Loucy (cell line): ENCODE measurements at regions not wholly inside any gene's neighbourhood (a gene's known extent, or its start where the extent isn't known, plus 50 kb on each side); places are given as distances from the start of the nearest gene placed in this dataset.
"Not testable (repeated sequence)": the region's sequence is repeated elsewhere in the genome, so short reads cannot be mapped to it uniquely, and the experiment has no call there.

Experiments used
- H2AFZ ChIP-seq: fragments of 200-600 bp; sonication (generic); 2 replicates; pipeline ENCODE4 v1.6.0; 2016; ENCODE audit warnings: antibody characterized with exemption, mild to moderate bottlenecking, low read length, moderate library complexity
- H3F3A ChIP-seq: fragments of 200-600 bp; 2 replicates; pipeline ENCODE4 v1.6.0; 2016; ENCODE audit warnings: antibody characterized with exemption, low read depth, mild to moderate bottlenecking
- H3K27me3 ChIP-seq: fragments of 200-600 bp; sonication (generic); 2 replicates; pipeline ENCODE4 v1.6.1; 2014; ENCODE audit warnings: low read length, mild to moderate bottlenecking; ENCODE audit not compliant: insufficient read depth, poor library complexity, severe bottlenecking
- H3K36me3 ChIP-seq: fragments of 200-600 bp; sonication (generic); 2 replicates; pipeline ENCODE4 v1.6.1; 2016; ENCODE audit warnings: low read length; ENCODE audit not compliant: insufficient read depth
- H3K4me1 ChIP-seq: fragments of 200-600 bp; sonication (generic); 2 replicates; pipeline ENCODE4 v1.5.1; 2014; ENCODE audit warnings: low read length, mild to moderate bottlenecking; ENCODE audit not compliant: insufficient read depth, poor library complexity, severe bottlenecking
- H3K4me2 ChIP-seq: fragments of 200-600 bp; sonication (generic); 2 replicates; pipeline ENCODE4 v1.6.0; 2014; ENCODE audit warnings: antibody characterized with exemption, low read length, low read depth, mild to moderate bottlenecking; ENCODE audit not compliant: poor library complexity, severe bottlenecking
- H3K4me3 ChIP-seq: fragments of 200-600 bp; sonication (generic); 2 replicates; pipeline ENCODE4 v1.5.1; 2014; ENCODE audit warnings: low read length, mild to moderate bottlenecking, mixed read lengths; ENCODE audit not compliant: poor library complexity, severe bottlenecking
- H3K79me2 ChIP-seq: fragments of 200-600 bp; sonication (generic); 2 replicates; pipeline ENCODE4 v1.6.1; 2014; ENCODE audit warnings: low read length; ENCODE audit not compliant: insufficient read depth
- H3K9ac ChIP-seq: fragments of 200-600 bp; sonication (generic); 2 replicates; pipeline ENCODE4 v1.6.0; 2014; ENCODE audit warnings: mild to moderate bottlenecking, low read depth, low read length, moderate library complexity; ENCODE audit not compliant: poor library complexity, severe bottlenecking
- H3K9me2 ChIP-seq: fragments of 200-600 bp; sonication (generic); replicated peaks from 2 replicates; pipeline ENCODE4 v1.6.1; 2016; ENCODE audit warnings: low read depth, low read length, mixed read lengths
- H3K9me3 ChIP-seq: fragments of 200-600 bp; sonication (generic); 2 replicates; pipeline ENCODE4 v1.6.1; 2014; ENCODE audit warnings: mild to moderate bottlenecking, antibody characterized with exemption, low read length, low read depth; ENCODE audit not compliant: insufficient read depth
- H4K20me1 ChIP-seq: fragments of 200-600 bp; sonication (generic); 2 replicates; pipeline ENCODE4 v1.6.0; 2014; ENCODE audit warnings: antibody characterized with exemption, low read length, mild to moderate bottlenecking; ENCODE audit not compliant: insufficient read depth, poor library complexity, severe bottlenecking
- EZH2phosphoT487 ChIP-seq: fragments of 200-600 bp; IDR thresholded peaks from 2 replicates; pipeline ENCODE4 v1.6.1; 2018; ENCODE audit warnings: antibody characterized with exemption, mild to moderate bottlenecking, moderate library complexity, borderline replicate concordance
- TF ChIP-seq, protein P1 (sequence below): fragments of 200-600 bp; sonication (generic); conservative IDR thresholded peaks from 2 replicates; pipeline ENCODE4 v1.5.1; 2014; ENCODE audit warnings: mild to moderate bottlenecking, antibody characterized with exemption, low read length

- Histone ChIP-seq H3K9me2 (no peaks in the 10 kb centered on the region), H3K9ac (no peak overlapping the region), H3F3A (no peaks in the 10 kb centered on the region), H3K36me3 (no peaks in the 10 kb centered on the region), H4K20me1 (no peaks in the 10 kb centered on the region), H3K9me3 (no peaks in the 10 kb centered on the region), H2AFZ (no peak overlapping the region), H3K4me3 (no peak overlapping the region), H3K27me3 (no peaks in the 10 kb centered on the region), H3K79me2 (no peaks in the 10 kb centered on the region), H3K4me1 (no peaks in the 10 kb centered on the region), H3K4me2 (no peak overlapping the region)
- TF ChIP-seq, protein P1, sequence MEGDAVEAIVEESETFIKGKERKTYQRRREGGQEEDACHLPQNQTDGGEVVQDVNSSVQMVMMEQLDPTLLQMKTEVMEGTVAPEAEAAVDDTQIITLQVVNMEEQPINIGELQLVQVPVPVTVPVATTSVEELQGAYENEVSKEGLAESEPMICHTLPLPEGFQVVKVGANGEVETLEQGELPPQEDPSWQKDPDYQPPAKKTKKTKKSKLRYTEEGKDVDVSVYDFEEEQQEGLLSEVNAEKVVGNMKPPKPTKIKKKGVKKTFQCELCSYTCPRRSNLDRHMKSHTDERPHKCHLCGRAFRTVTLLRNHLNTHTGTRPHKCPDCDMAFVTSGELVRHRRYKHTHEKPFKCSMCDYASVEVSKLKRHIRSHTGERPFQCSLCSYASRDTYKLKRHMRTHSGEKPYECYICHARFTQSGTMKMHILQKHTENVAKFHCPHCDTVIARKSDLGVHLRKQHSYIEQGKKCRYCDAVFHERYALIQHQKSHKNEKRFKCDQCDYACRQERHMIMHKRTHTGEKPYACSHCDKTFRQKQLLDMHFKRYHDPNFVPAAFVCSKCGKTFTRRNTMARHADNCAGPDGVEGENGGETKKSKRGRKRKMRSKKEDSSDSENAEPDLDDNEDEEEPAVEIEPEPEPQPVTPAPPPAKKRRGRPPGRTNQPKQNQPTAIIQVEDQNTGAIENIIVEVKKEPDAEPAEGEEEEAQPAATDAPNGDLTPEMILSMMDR = no peak
- no peak for TF ChIP-seq EZH2phosphoT487
Observed at GRCh38 chr2:176427549-176427948, 158.3 kb downstream of the MTX2 start.

DNA sequence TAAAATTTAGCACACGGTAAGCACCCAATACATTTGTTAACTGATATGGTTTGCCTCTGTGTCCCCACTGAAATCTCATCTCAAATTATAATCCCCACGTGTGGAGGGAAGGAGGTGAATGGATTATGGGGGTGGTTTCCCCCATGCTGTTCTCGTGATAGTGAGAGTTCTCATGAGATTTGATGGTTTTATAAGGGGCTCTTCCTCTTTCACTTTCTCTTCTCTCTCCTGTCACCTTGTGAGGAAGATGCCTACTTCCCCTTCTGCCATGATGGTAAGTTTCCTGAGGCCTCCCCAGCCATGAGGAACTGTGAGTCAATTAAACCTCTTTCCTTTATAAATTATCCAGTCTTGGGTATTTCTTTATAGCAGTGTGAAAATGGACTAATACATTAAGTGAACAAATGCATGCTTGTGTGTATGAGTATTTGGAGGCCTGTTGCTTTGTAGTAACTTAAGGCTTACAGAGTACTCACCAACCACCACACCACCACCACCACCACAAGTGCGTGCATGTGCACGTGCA lies 159.8 kb downstream of the MTX2 start:
- not testable (repeated sequence) for H3K9ac ChIP-seq, H4K20me1 ChIP-seq
- H2AFZ ChIP-seq = peak overlapping the region; percentile 67

GRCh38 chr2:176432434-176432833 lies 163.2 kb downstream of the MTX2 start:
- Histone ChIP-seq H3K9ac (no peak overlapping the region), H3F3A (no peaks in the 10 kb centered on the region), H3K9me2 (no peaks in the 10 kb centered on the region), H3K36me3 (no peaks in the 10 kb centered on the region), H3K79me2 (no peaks in the 10 kb centered on the region), H3K9me3 (peaks cover 6% of the 10 kb centered on the region), H4K20me1 (no peaks in the 10 kb centered on the region), H3K27me3 (no peaks in the 10 kb centered on the region), H3K4me2 (no peak overlapping the region), H3K4me3 (no peak overlapping the region), H2AFZ (no peak overlapping the region), H3K4me1 (no peaks in the 10 kb centered on the region)
- TF ChIP-seq, protein P1 = no peak
- TF ChIP-seq EZH2phosphoT487 = no peak

More for the DNA sequence above, 159.8 kb downstream of the MTX2 start:
- H3K79me2 ChIP-seq, H3K4me1 ChIP-seq, H3F3A ChIP-seq, H3K27me3 ChIP-seq, H3K36me3 ChIP-seq, H3K9me3 ChIP-seq, H3K9me2 ChIP-seq: not testable (repeated sequence)
- Histone ChIP-seq H3K4me3 (peak overlapping the region; percentile 40), H3K4me2 (peak overlapping the region; percentile 0)

DNA sequence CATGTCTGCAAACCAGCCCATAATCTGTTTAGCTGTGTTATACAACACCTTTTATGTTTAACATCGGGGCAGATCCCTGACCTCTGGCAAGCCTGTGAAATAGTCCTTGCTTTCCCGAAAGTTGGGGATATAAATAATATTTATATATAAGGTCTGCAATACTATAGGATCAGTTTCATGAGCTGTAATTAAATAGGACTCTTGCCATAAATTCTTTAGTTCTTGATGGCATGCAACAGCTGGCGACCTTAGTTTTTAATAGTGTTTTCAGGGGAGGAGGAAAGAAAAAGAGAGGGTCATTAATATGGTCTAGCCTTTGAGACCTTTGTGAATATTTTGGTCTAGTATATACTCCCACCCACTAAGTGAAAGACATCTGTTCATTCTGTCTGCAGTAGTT lies 166.5 kb downstream of the MTX2 start:
- H3F3A ChIP-seq = no peaks in the 10 kb centered on the region
- H3K4me2 ChIP-seq = no peak overlapping the region
- no peaks in the 10 kb centered on the region for H3K9me2 ChIP-seq
- no peak overlapping the region for H3K4me3 ChIP-seq
- H3K79me2 ChIP-seq = no peaks in the 10 kb centered on the region
- no peaks in the 10 kb centered on the region for H4K20me1 ChIP-seq
- no peak overlapping the region for H2AFZ ChIP-seq
- peaks cover 7% of the 10 kb centered on the region for H3K4me1 ChIP-seq
- no peaks in the 10 kb centered on the region for H3K27me3 ChIP-seq
- peaks cover 6% of the 10 kb centered on the region for H3K9me3 ChIP-seq
- H3K9ac ChIP-seq = no peak overlapping the region
- TF ChIP-seq, protein P1 = no peak
- TF ChIP-seq EZH2phosphoT487 = no peak
- no peaks in the 10 kb centered on the region for H3K36me3 ChIP-seq
